Inferior parietal cortex (tissue), 1 donor: ENCODE measurements at regions not wholly inside any gene's neighbourhood (a gene's known extent, or its start where the extent isn't known, plus 50 kb on each side); places are given as distances from the start of the nearest gene placed in this dataset.
"Not testable (repeated sequence)": the region's sequence is repeated elsewhere in the genome, so short reads cannot be mapped to it uniquely, and the experiment has no call there.

Experiments
- DNase-seq: peaks from one replicate; pipeline ENCODE4 v3.0.0-alpha.2; 2016; ENCODE audit errors: extremely low spot score

DNA sequence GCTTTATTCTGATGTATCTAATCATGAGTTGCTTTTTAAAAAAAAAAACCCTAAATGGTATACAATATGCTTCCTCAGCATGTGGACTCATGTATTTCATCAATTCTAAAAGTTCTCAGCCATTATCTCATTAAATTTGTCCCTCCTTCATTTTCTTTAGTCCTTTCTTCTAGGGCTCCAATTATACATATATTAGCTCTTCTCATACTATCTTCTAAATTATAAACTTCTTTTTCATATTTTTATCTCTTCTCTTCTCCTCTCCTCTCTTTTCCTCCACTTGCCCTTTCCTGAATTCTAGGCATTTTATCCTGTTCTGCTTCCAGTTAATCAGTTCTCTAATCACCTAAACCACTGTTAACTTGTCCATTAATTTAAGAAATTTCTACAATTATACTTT is 55.0 kb upstream of the IL33 start:
- no peak for DNase-seq

DNA sequence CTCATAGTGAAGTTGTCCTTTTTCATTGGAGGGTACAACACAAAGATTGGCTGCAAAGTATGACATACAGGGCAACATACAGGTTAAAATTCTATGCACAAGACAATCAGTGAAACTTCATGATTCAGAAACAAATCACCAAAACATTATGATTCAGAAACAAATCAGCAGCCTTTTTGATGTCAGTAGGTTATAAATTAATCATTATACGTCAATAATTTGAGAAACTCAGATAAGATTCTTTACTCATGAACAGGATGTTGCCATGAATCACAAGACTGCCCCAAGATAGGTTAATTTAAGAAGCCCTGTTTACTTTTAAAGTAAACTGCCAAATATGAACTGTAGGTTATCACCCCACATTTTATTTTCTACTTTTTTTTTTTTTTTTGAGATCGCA is 62.2 kb upstream of the IL33 start:
- no peak for DNase-seq

GRCh38 chr9:6152788-6153187 is 62.8 kb upstream of the IL33 start:
- DNase-seq = no peak

DNA sequence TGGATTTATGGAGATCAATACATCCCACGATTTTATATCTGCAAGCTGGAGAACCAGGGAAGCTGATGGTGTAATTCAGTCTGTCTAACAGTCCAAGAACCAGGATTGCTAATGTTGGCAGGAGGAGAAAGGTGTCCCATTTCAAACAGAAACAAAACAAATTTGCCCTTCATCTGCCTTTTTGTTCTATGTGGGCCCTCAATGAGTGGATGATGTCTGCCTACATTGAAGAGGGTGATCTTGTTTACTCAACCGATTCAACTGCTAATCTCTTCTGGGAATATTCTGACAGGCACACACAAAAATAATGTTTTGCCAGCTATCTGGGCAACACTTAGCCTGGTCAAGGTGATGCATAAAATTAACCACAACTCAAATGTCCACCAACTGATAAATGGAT is 65.1 kb upstream of the IL33 start:
- no peak for DNase-seq

DNA sequence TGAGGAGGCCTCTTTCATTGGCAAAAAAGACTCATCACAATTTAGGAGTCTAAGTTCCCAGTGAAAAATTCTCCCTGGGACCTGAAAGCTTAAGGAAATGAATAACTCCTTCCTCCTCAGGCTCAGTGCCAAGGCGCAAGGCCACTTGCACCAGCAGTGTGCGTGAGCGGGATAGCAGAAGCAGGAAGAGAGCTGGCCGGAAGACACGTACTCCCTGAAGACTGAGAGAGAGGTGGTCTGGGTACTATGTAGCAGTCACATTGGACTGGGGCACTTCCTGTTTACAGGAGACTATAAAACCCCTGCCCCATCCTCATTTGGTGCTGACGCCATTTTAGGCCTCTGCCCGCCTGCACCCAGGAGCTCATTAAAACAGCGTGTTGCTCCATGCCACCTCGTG is 66.3 kb upstream of the IL33 start:
- DNase-seq = no peak

DNA sequence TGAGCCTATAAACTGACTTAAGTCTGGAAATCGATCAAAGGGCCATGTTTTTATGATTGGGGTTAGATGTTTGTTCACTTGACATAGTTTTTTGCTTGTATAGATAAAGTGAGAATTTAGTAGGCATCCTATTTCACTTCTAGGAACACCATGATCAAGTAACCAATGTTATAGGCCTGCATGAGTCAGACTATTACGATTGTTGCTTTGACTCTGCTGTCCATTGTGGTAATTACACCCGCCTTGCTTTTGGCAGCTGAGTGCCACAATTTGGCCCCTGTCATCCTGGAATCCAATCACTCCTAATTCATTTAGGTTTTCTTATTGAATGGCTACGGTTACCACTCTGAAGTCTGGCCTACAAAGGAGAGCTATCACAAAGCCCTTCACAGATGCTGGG is 67.8 kb upstream of the IL33 start:
- no peak for DNase-seq

GRCh38 chr9:6144947-6145346 is 70.7 kb upstream of the IL33 start:
- no peak for DNase-seq

DNA sequence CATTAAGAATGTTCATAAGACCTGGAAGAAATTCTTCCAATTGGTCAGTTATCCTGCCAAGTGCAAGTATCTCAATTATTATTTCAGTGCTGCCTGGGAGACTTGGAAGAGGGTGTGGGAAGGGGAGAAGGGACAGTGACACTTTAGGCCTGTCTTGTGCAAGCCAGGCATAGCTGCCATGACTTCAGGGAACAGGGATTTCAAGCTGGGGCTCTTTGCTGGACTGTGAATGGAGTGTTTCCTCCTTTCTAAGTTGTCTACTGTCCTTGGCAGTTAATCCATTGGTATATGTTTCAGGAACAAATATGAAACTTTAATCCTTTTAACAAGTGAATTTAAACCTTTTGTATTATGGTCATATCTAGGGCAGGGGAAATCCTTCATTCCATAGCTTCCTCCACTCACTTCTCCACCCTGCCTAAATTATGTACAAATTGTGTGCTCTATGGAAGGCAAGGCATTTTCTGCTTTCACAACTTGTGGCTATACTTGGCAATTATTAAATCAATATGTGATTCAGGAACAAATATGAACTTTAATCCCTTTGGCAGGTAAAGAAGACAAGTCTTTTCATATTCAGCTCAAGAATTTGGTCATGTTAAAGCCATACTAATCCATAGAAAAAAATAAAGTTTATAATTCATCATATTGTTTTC is 72.7 kb upstream of the IL33 start:
- no peak for DNase-seq

DNA sequence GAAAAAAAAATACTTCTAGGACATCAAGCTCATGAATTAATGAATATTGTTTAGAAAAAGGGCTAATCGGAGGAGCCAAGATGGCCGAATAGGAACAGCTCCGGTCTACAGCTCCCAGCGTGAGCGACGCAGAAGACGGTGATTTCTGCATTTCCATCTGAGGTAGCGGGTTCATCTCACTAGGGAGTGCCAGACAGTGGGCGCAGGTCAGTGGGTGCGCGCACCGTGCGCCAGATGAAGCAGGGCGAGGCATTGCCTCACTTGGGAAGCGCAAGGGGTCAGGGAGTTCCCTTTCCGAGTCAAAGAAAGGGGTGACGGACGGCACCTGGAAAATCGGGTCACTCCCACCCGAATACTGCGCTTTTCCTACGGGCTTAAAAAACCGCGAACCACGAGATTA is 79.8 kb upstream of the IL33 start:
- not testable (repeated sequence) for DNase-seq

DNA sequence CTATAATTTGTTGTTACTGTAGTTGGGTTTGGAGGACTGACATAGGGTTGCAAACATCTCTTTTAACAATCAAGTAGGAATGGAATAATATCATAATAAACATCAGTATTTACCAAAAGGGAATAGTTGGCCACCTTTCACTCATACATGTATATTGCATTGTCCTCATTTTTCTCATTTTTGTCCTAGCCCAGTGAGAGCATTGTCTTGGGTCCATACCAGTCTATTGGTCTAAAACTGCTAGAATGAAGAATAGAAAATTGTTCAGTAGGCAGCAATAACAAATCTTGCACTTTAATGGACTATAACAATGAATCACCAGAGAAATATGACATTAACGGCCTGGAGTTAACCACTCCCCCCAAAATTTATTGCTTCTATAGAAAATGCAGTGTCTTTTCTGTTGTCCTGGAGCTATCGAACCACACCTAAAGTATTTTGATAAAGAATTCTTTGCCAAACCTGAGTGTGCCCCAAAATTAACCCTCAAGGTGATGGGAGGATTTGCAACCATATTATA is 80.9 kb upstream of the IL33 start:
- no peak for DNase-seq

DNA sequence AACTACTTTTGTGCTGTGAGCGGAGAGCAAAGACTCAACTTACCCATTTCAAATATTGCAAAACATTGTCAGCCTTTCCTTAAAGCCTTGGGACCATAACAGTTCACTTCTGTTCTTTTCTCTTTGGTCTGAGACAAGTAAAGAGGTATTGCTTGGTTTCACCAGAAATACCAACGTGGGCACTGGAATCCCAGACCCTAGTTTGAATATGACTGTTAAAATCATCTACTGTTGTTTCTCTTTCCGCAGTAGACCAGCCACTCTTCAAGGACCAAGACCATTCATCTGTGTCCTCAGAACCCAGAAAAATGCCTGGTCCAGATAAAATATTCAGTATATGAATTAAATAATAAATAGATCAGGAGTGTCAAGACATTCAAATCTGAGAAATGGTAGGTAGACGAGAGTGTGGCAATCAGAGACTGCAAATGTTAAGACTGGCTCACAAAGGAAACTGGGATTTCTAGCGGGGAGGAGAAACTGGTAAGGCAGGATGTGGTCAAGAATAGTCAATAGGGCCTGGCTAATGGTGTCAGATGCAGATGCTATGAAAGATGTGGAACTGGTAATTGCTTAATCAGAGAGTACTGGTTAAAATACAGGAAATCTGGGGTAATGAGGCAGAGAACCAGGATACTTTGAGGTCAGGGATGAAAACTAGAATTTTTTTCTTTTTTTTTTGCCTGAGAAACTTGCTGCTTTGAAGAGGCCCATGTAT is 82.1 kb upstream of the IL33 start:
- no peak for DNase-seq

DNA sequence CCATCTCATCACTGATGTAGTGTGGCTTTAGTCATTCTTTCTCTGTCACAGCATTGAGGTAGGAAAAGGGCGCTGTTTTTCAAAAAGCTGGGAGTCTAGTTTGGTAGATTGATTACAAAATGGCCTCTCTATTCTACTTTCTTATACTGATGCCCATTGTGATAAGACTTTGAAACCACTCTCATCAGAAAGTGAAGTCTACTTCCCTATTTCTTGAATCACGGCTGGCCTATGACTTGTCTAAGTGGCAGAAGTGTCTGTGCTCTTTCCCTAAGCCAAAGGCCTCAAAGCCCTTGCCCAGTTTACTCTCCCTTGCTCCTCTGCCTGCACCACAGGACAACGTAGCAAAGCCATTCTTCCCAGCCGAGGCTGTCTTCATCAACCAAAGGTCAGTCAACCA is 83.0 kb upstream of the IL33 start:
- DNase-seq = no peak

DNA sequence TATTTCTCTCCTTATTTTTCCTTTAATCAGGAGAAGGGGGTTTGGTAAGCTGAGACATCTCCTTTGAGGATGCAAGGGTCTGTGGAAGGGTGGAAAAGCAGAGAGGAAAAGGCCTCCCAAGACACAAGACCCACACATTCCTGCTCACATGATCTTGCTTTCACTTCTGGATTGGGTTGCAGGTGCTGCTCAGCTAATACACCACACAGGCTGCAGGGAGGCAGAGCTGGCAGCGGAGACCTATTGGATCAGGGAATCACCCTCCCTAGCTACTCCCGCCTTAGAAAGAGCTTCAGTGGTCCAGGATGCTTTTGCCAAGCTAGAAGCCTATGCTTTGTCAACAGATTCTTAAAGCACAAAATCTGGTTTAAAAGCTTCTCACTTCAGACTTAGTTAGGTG is 87.6 kb upstream of the IL33 start:
- no peak for DNase-seq

DNA sequence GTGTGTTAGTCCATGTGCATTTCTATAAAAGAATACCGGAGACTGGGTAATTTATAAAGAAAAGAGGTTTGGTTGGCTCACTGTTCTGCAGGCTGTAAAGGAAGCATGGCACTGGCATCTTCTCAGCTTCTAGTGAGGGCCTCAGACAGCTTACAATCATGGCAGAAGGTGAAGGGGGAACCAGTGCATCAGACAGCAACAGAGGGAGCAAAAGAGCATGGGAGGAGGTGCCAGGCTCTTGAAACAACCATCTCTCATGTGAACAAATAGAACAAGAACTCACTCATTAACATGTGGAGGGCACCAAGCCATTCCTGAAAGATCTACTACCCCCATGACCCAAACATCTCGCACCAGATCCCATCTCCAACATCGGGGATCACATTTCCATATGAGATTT is 89.2 kb upstream of the IL33 start:
- DNase-seq = no peak

GRCh38 chr9:6123416-6123815 is 92.2 kb upstream of the IL33 start:
- no peak for DNase-seq

GRCh38 chr9:6121707-6122106 is 93.9 kb upstream of the IL33 start:
- no peak for DNase-seq

DNA sequence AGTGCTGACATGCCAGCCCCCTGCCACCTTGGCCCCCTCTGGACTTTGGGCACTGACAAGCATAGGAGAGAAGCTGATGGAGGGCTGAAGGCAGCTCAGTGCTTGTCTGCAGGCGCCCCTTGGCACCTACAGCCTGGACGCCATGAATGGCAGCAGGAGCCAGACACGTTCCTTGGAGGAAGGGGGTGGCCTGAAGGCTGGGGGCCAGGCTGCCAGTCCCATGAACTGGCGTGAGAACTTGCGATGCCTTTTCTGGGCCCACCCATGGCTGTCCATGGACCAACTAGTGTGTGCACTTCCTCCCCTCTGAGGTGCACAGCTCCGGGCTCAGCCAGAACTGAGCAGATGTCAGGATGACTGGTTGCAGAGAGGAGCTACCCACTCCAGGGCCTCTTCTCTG is 99.0 kb upstream of the RANBP6 start:
- DNase-seq = no peak

- DNase-seq = no peak
These were observed 98.4 kb upstream of the RANBP6 start for GRCh38 chr9:6113819-6114218.

GRCh38 chr9:6113312-6113711 is 97.9 kb upstream of the RANBP6 start:
- no peak for DNase-seq

DNA sequence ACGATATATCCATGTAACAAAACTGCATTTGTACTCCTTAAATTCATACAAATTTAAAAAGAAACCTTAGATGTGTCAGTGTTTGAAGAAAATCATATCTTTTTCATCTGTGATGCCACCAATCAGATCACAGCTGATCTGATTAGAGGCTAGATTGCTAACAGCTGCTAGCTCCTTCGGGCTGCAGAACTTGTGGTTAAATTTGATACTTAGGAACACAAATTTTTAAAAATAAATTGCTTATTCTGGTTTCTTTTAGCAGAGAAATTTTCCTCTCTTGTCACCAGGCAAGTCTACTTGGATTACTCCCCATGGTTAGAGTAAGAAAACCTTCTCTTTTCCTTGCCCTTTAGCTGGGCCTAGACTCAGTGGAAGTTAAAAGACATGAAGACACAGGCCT is 94.6 kb upstream of the RANBP6 start:
- peak; percentile 15 for DNase-seq

DNA sequence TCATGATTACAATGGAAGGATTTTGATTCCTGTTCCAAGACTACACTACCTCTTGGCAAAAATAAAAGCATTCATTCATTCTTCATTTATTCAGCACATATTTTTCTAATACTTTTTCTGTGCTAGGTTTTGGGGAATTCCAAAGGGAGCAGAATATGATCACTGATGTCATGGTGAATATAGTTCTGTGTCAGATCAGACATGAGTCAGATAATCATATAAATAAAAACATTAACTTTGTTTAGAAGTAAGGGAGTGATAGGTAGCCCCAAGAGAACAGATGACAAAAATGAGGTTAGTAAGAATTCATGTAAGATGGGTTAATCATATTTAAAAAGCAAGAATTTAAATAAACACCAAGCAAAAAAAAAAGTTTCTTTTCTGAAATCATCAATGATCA is 94.1 kb upstream of the RANBP6 start:
- no peak for DNase-seq

DNA sequence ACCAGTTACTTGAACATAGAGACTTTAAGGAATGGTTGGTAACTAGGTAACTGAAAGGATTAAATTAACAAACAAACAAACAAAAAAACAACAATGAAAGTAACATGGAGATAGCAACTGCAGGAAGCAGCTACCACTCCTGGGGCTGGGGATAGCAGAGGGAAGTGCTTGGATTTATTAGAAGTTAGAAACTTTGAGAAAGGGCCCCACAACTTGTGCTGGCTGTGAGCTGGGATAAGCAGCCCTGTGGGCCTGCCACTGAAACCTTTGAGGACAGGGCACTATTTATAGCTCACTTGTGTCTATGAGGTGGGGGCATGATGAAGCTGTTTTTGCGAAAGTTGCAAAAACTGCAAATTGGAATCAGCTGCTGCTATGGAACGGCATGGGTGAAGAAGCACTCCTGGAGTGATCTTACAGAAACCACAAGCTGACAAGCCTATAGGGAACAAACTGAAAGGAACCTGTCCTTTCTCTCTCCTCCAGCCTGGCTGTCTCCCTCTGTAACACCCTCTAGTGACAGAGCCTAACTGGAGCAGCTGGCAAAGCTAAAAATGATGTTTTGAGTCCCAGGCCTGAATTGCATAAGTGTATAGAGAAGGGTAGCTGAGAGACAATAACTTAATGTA is 91.4 kb upstream of the RANBP6 start:
- DNase-seq = peak; percentile 70

- no peak for DNase-seq
These were observed 90.3 kb upstream of the RANBP6 start for GRCh38 chr9:6105738-6106137.
